ENCODE measurements at regions not wholly inside any gene's neighbourhood (a gene's known extent, or its start where the extent isn't known, plus 50 kb on each side); places are given as distances from the start of the nearest gene placed in this dataset.

DNA sequence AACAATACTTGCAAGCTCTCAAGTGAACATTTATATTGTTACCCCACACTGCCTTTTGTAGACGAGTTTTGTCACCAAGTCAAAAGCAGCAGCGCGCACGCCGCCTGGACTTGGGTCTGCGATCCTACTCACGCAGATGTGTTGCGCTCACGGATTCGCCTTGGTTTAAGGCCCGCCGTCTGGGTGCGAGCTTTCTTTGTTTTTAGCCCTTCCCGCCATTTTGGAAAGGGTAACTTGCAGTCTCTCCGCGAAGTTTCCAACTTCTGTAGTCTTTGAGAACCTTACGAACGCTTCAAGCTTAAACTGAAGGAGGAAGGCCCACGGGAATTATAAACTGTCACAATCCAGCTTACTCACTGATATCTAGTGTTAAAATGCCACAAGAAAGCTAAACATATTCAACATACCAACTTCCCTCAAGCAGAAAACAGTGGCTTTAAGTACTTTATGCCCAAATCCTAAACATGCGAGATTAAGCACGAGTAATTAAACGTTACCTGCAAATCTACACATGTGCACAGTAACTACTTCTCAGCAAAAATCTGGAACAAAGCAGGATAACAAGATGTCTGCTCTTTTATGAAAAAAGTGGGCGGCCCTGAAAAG, 80.4 kb upstream of the BTN3A2 start:
- no peak for DNase-seq (ENCODE audit: low spot score)
- no peak for FAIRE-seq

DNA sequence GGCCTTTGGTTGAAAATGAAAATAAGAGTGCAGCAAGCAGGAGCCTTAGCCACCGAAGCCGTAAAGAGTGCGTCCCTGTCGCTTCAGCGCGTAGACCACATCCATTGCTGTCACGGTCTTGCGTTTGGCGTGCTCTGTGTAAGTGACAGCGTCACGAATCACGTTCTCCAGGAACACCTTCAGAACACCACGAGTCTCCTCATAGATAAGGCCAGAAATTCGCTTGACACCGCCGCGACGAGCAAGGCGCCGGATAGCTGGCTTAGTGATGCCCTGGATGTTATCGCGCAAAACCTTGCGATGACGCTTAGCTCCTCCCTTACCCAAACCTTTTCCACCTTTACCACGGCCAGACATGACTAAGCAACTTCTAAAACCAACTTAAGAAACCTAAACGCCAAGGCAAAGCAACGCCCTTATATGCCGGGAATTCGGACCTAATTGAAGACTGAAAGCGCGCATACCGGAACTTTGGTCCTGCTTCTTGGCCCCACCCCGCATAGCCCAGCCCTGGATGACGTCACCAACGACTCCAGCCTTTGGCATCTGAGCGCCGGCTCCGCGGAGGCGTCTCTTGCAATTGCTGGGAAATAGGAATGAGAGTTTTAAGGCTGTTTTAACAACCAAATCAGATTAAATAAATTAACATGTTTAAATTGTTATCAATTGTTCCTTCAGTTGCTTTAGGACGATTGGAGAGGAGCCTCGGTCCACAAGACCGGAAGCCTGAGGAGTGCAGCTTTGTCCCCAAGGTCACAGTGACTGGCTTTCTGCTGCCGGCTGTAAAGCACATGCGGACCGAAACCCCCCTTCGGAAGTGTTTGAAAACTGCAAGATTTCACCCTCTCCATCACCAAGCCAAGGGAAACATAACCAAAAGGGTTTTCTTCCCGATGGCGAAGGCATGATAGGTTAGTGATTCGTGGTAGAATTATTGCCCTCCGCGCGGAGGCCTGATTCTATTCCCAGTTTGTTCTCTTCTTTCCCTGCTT, 79.6 kb upstream of the BTN3A2 start:
- no peak for FAIRE-seq

DNA sequence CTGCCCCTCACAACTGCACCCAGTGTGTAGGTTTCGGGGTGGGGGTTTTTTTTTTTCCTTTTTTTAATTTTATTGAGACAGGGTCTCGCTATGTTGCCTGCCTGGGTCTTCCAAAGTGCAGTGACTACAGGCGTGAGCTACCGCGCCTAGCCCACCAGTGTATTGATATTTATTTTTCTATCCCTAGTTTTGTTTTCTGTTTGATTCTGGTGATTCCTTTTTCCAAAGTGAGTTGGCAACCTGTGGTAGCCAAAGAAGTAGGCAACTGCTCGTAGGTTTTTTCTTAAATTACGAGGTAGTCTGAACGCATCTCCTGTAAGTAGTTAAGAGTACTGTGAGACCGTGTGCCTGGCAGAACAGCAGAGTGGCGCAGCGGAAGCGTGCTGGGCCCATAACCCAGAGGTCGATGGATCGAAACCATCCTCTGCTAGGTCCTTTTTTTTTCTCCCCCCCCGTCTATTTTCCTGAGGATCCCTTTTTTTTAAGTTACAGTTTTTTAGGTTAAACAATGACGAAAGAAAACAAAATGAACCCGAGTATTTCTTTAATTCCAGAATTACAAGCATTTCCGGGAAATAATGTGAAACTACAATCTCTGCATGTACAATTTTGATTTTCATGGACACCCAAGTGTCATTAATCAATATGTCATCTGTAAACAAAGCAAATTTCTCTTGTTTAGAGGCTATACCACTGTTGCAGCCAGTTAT, 78.7 kb upstream of the BTN3A2 start:
- FAIRE-seq (no peak), DNase-seq (ENCODE audit: low spot score) (peak; percentile 37)

More for the DNA sequence above, 79.6 kb upstream of the BTN3A2 start:
- peak; percentile 89 for DNase-seq (ENCODE audit: low spot score)

DNA sequence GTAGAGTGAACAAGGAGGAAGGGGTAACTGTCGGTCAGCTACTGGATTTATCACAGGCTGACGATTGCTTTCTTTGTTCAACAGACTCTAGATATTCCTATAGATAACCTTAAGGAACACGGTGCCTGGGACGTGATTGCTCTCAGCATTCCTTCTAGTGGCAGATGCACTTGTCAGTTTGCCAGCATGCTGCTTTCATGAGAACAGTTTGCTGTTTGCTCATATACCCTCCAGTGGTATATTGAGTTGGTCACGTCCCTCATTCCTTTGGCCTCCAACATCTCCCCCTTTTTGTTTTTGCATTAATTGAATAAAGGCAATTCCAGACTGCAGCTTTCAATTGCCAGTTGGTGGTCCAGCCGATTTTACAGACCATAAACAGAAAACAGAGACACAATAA, 76.8 kb upstream of the BTN3A2 start:
- FAIRE-seq (no peak), DNase-seq (ENCODE audit: low spot score) (no peak)

DNA sequence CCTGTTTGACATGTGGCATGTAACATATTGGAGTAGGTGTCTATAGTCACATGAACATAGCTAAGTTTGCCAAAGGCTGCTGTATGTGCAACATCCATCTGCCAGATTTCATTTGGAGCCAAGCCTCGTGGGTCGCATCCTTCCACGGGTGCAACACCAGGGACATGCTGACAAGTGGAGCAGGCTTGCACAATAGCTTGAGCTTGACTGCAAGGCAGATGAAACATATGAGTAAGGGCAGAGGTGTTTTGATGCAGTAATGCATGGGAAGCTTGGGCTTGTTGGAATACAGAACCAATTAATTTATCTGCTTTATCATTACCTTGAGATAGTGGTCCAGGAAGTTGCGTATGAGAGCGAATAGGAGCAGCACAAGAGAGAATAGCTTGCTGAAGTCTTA, 74.1 kb upstream of the BTN3A2 start:
- DNase-seq (ENCODE audit: low spot score) (no peak), FAIRE-seq (no peak)

DNA sequence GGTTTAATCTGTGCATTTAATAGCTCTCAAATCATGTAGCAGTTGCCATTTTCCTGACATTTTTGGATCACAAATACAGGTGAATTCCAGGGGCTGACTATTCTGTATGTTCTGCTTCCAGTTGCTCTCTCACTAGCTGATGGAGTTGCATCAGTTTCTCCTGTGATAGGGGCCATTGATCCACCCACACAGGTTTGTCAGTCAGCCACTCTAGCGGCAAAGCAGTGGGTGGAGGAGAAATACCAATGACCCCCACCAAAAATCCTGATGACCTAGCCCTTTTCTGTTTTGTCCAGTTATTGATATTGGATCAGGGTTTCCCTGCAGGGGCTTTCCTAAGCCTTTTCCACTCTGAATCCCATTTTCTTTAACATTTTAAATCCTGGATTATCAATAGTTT, 72.3 kb upstream of the BTN3A2 start:
- FAIRE-seq (no peak), DNase-seq (ENCODE audit: low spot score) (no peak)

DNA sequence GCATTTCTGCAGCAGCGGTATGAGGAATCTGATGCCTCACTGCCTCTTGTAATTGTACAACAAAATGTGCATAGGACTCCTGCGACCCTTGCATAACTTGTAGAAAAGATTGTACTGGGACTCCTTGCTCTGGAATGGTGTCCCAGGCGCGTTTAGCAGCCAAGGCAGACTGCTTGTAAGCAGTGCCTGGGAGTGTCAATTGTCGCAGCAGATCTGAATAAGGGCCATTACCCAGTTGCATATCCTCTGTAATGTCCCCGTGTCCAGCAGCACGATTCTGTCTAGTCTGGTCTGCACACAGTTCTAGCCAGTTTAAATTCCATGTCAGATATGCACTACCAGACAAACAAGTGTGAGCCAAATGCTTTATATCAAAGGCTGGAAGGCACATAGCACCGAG, 70.7 kb upstream of the BTN3A2 start:
- no peak for DNase-seq (ENCODE audit: low spot score)
- FAIRE-seq: no peak

DNA sequence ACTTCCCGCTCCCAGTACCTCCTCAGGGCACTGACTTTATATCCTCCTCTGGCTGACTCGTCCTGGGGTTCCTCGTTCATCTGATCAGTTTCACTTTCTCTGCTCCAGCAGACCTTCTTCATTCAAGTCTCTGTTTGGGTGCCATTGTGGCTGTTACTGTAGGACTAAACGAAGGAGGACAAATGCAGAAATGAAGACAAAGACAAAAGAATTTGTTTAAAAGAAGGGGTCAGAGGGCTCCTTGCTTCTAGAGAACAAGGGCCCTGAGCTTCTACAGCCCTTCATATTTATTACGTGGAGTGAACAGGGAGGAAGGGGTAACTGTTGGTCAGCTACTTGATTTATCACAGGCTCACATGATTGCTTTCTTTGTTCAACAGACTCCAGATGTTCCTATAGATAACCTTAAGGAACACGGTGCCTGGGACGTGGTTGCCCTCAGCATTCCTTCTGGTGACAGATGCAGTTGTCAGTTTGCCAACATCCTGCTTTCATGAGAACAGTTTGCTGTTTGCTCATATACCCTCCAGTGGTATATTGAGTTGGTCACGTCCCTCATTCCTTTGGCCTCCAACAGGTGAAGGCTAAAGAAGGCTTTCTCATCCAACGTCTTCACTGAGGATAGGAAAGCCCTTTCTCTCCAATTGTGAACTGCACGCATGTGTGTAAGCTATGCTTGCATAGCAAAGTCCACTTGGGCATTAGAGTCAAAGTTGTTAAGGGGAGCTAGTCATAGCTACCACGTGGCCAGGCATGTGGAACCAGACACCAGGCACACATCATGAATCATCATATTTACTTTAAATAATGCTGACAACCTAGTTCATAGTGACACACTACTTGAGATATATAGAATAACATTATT, 69.1 kb upstream of the BTN3A2 start:
- DNase-seq (ENCODE audit: low spot score) (no peak), FAIRE-seq (peak; percentile 27)

DNA sequence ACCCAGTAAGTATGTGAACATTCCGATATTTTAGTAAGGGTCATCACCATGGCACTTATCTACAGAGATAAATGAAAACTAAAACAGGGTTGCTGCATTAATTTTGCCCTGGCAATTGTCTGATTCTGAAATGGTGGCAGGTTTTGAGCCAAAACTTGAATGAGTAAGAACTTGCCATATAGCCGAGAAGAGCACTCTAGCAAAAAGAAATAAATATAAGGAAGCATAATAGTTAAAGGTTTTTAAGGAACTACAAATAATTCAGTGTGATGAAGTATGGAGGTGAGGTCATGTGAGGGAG, 68.5 kb upstream of the BTN3A2 start:
- FAIRE-seq: no peak
- no peak for DNase-seq (ENCODE audit: low spot score)

DNA sequence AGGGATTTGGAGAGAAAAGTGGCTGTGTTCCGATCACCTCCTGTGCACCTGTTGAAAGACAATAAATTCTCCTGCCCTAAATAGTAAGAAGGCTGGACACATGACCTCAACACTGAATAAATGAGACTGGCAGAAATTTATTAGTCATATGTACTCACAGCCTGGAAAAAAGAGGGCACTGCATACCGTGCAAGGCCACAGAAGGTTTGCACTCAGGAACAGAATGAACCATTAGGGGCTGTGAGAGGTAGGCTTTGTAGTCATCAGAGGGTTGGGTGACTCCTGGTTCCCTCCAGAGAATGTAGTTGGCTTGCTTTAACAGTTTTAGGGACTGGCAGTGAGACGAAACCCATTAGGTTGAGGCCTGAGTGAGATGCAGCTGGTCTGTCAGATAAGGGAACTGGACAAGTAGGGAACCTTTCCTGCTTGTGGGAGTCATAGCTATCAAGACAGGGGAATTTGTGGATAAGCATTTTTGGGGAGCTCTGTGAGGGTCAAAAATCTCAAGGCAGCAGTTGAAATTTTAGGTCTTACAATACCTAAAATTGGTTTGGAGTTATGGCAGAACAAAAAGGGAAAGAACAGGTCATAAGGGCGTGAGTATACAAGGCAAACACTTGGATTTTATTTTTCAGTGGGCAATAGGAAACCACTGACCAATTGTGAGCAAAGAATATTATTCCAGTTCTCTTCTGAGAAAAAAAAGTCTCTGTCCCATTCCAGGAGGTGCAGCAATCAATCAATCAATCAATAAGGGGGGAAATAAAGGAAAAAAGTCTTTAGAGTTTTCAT, 67.9 kb upstream of the BTN3A2 start:
- no peak for FAIRE-seq
- DNase-seq (ENCODE audit: low spot score): no peak

DNA sequence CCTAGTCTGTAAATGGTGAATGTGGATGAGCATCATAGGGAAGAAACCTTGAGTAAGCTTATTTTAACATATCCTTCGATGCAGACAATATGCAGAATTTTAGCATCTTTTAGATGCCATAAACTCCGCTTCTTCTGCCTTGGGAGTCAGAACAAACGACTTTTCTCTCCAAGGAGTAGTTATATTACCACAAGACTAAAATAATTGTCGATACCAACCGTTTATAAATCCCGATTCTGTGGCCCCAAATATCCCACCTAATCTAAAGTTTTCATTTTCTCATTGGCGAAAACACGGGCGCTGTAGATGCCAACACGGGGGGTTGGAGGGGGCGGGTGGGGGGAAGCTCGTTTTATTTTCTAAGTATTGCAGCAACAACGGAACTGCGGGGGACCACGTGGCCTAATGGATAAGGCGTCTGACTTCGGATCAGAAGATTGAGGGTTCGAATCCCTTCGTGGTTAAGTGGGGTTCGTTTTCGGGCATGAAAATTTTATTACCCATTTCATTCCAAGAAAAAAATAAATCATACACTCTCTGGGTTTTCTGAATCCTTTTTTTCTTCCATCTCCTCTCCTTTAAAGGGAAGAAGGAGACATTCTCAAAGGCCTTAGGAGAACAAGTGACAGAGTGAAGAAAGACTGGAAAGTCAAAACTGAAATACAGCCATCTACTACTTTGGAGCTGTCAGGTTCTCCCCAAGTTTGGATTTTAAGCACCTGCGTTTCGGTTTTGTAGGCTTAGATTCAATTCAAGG, 65.5 kb upstream of the BTN3A2 start:
- FAIRE-seq (no peak), DNase-seq (ENCODE audit: low spot score) (no peak)

DNA sequence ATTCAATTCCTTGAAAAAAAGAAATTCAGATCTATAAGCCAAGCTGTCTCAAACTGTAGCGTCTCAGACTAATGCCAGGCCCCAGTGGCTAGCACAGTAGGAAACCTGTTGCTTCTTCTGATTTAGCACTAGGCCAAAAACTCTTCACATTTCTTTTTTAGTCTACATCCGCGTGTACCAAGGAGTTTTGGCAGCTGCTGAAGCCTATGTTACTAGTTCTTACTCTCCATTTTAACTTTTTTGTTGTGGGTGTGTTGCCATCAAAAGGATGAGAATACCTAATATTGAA, 65.0 kb upstream of the BTN3A2 start:
- FAIRE-seq (no peak), DNase-seq (ENCODE audit: low spot score) (no peak)

DNA sequence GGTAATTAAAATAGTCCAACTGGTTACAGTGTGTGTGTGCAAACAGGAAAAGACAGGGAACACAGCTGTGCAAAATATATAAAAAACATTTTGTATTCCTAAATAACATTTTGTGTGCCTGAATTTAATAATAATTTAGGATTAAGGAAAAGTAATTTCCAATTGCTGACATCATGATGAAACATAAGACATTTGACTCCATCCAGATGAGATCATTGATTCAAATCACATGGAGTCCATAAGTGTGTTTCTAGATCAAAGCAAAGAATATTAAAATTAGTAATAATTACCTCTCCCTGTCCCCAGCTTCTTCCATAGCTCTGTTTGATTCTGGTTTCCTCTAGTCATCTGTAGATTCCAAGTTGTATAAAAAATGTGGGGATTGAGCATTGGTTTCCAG, 64.6 kb upstream of the BTN3A2 start:
- FAIRE-seq: no peak
- DNase-seq (ENCODE audit: low spot score): no peak

DNA sequence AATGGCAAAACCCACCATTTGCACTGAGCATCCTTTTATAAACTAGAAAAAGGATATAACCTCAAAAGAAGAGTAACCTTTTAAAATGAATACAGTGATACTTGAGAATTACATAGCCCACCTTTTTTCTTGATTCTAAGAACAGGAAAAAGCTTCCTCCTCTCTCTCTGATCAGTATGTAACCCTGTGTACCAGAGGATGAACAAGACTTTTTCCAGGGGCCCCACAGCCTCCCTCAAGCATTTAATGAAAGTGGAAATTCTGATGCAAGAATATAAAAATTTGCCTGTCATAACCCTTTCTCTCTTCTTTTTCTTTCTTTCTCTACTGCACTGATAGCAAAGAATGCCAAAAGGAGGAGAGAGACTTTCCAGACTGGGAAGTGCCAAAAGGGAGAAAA, 64.2 kb upstream of the BTN3A2 start:
- DNase-seq (ENCODE audit: low spot score) (no peak), FAIRE-seq (no peak)

DNA sequence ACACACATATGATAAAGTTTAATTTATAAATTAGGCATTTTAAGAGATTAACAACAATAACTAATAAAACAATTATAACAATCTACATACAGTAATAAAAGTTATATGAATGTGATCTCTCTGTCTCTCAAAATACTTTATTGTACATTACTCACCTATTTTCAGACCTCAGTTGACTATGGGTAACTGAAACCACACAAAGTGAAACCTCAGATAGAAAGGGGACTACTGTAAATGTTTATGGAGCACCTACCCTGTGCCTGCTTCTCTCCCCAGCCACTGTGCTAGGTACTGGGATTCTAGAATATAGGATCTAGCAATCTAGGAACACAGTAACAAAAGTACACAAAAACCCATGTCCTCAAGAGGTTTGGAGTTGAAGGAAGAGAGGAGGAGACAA, 63.4 kb upstream of the BTN3A2 start:
- DNase-seq (ENCODE audit: low spot score) (no peak), FAIRE-seq (no peak)

DNA sequence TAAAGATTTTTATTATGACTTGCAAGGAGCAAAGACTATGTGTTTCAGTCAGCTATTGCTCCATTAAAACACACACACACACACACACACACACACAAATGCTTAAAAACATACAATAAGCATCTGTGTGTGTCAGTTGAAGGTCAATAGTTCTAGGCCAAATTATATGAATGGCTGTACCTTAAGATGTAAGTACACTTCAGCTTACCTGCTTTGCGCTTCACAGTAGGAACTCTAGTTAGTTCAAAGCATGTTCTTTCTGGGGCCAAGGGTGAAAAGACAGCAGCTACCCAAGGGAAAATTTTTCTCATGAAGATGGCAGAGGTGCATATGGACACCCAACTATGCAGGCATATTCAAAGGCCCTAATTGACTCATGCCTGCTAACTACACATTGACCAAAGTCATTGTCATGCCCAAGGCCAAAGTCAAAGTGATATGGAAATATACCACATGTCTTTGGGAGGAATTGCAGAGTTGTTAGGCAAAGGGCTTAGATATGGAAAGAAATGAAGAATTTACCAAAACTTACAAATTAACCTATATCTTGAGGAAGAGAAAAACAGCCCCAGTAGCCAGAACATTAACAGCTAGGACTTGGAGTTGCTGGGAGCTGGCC, 61.9 kb upstream of the BTN3A2 start:
- DNase-seq (ENCODE audit: low spot score): no peak
- no peak for FAIRE-seq

DNA sequence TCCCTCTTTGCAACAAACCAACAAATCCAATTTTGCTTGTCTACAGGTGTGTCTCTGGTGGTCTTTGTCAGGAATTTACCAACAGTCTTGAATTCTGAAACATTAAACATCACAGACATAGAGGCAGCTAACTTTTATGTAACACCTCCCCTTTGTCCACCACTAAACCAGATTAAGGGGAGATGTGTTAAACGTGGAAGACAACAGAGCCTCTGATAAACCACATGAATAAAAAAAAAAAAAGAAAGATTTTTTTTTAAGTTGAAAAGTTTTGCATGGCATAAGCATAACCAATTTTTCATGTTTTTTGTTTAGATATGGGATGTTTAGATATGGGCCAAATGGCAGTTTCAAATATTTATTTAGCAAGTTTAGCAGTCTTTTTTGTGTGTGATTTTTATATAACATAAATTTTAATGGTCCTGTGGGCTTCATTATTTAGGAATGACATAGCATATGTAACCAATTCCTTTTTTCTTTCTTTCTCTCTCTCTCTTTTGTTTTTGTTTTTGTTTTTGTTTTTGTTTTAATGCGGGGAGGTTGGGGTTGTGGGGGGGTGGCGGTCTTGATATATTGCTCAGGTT, 60.7 kb upstream of the BTN3A2 start:
- no peak for FAIRE-seq

DNA sequence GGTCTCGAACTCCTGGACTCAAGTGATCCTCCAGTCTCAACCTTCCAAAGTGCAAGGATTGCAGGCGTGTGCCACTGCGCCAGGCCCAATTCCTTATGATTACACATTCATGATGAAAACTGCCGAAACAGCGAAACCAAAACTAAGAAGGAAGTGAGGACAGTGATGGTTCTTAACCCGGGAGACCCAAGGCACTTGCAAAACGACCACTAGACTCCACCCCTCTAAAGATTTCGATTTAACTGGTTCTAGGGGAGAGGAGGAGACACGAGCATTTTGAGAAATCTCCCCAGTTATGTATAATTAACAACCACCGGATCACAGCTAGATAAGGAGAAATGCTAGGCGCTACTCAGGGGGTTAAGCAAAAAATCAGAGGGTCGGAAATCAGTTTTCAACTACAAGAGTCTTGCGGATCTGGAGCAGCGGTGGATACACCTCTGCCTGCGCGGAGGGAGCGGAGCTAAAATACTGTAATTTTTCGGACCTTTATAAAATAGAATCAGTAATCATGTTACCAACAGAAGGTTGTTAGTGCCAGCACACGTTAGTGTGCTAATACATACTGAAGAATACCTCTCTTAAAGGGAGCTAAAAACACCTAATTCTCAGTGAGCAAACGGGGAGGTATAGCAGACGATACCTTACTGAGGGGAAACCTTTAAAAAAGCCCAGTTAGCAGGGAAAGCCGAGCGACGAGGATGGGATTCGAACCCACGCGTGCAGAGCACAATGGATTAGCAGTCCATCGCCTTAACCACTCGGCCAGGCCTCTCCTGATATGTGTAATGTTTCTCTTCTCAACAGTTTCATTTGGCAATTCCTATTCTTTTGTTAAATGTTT, 60.0 kb upstream of the BTN3A2 start:
- DNase-seq (ENCODE audit: low spot score) (no peak), FAIRE-seq (no peak)

More for the DNA sequence above, 60.7 kb upstream of the BTN3A2 start:
- DNase-seq (ENCODE audit: low spot score): no peak

DNA sequence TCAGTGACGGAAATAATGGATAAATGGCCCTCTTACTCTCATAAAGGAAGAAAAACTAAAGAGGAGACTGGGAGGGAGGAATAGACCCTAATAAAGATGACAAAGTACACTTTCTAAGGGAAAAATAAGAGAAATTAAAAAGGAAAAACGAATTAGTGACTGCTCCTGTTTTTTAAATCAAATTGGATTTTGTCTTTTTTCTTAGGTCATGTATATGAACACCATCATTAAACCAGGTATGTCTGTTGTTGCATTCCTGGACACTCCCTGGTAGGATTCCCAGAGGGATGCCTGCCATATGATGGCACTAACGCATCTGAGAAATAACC, 59.4 kb upstream of the BTN3A2 start:
- DNase-seq (ENCODE audit: low spot score): no peak
- FAIRE-seq: no peak
